SW 1271 (cell line): ENCODE measurements at regions not wholly inside any gene's neighbourhood (a gene's known extent, or its start where the extent isn't known, plus 50 kb on each side); places are given as distances from the start of the nearest gene placed in this dataset.

ENCODE experiments used
- DNase-seq, 2 experiments: peaks; one replicate each; lab custom pipeline; 2025; lab: John Stamatoyannopoulos, UW

GRCh38 chr6:169997187-169997929 is 245.9 kb downstream of the ERMARD start:
- no peak for DNase-seq

GRCh38 chr6:169996378-169997051 is 245.1 kb downstream of the ERMARD start:
- no peak for DNase-seq

GRCh38 chr6:169994739-169995138 is 243.3 kb downstream of the ERMARD start:
- no peak for DNase-seq

- DNase-seq, result no peak
Measured at GRCh38 chr6:169993861-169994481, 242.5 kb downstream of the ERMARD start.

GRCh38 chr6:169991913-169992312 is 240.5 kb downstream of the ERMARD start:
- no peak for DNase-seq

GRCh38 chr6:169991031-169991390 is 239.6 kb downstream of the ERMARD start:
- no peak for DNase-seq

- DNase-seq, result no peak
Measured at GRCh38 chr6:169990095-169991030, 238.9 kb downstream of the ERMARD start.

GRCh38 chr6:169989594-169989993 is 238.2 kb downstream of the ERMARD start:
- DNase-seq, result no peak

GRCh38 chr6:169988769-169989550 is 237.5 kb downstream of the ERMARD start:
- DNase-seq, result no peak

- no peak for DNase-seq
Measured at GRCh38 chr6:169986848-169987498, 235.6 kb downstream of the ERMARD start.

- DNase-seq, result no peak
Measured at GRCh38 chr6:169986171-169986847, 234.9 kb downstream of the ERMARD start.

- DNase-seq, result no peak
Measured at GRCh38 chr6:169985121-169986015, 233.9 kb downstream of the ERMARD start.

- no peak for DNase-seq
Measured at GRCh38 chr6:169984181-169985120, 233.0 kb downstream of the ERMARD start.

GRCh38 chr6:169983651-169984050 is 232.2 kb downstream of the ERMARD start:
- DNase-seq, result no peak

GRCh38 chr6:169982461-169983386 is 231.3 kb downstream of the ERMARD start:
- DNase-seq, result no peak

GRCh38 chr6:169981969-169982368 is 230.5 kb downstream of the ERMARD start:
- DNase-seq, result no peak

- DNase-seq, result no peak
Measured at GRCh38 chr6:169981568-169981967, 230.1 kb downstream of the ERMARD start.
